ENCODE measurements at regions not wholly inside any gene's neighbourhood (a gene's known extent, or its start where the extent isn't known, plus 50 kb on each side); places are given as distances from the start of the nearest gene placed in this dataset.

- TF ChIP-seq CTCF (IDR thresholded peaks at IDR 0.05) (no peak), EZH2 (IDR thresholded peaks at IDR 0.05; ENCODE audit: borderline replicate concordance, insufficient read depth, low read depth, low read length, poor library complexity, severe bottlenecking) (no peak)
These were observed 814.5 kb upstream of the LRATD1 start for GRCh38 chr2:13818002-13818401.

Data from B cell (primary cell).